Activated naive CD8-positive, alpha-beta T cell (primary cell): ENCODE measurements at regions not wholly inside any gene's neighbourhood (a gene's known extent, or its start where the extent isn't known, plus 50 kb on each side); places are given as distances from the start of the nearest gene placed in this dataset.

Experiments used
- H3K27ac Mint-ChIP-seq: one replicate; pipeline ENCODE4 v1.8.0; 2021; ENCODE audit warnings: mixed read lengths
- H3K27me3 Mint-ChIP-seq: one replicate; pipeline ENCODE4 v1.8.0; 2021; ENCODE audit warnings: mixed read lengths
- H3K36me3 Mint-ChIP-seq: one replicate; pipeline ENCODE4 v1.8.0; 2021; ENCODE audit warnings: mixed read lengths
- H3K4me1 Mint-ChIP-seq: one replicate; pipeline ENCODE4 v1.8.0; 2021; ENCODE audit warnings: low read depth, mixed read lengths
- H3K4me3 Mint-ChIP-seq: one replicate; pipeline ENCODE4 v1.8.0; 2021; ENCODE audit warnings: mild to moderate bottlenecking, mixed read lengths
- H3K9me3 Mint-ChIP-seq: one replicate; pipeline ENCODE4 v1.8.0; 2021; ENCODE audit warnings: low read depth, mixed read lengths

DNA sequence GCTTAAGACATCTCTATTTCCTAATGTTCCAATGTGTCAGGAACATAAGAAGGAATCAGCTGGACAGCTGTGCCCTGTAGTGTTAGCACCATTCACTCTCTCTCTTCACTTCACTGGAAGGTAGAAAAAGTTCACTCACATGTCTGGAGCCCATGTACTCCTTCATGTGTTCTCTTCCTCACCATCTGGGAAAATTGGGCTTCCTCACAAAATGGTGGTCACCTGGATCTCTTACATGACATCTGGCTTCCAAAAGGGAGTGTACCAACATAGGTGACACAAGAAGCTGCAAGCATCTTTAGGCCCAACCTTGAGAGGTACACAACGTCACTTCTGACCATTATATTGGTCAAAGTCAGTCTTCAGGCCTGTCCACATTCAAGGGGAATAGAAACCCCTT is 882.6 kb downstream of the LTN1 start:
- Mint-ChIP-seq H3K27me3 (no peaks in the 10 kb centered on the region), H3K27ac (no peak overlapping the region), H3K4me3 (no peak overlapping the region), H3K36me3 (no peaks in the 10 kb centered on the region), H3K4me1 (no peaks in the 10 kb centered on the region), H3K9me3 (peaks cover 3% of the 10 kb centered on the region)

DNA sequence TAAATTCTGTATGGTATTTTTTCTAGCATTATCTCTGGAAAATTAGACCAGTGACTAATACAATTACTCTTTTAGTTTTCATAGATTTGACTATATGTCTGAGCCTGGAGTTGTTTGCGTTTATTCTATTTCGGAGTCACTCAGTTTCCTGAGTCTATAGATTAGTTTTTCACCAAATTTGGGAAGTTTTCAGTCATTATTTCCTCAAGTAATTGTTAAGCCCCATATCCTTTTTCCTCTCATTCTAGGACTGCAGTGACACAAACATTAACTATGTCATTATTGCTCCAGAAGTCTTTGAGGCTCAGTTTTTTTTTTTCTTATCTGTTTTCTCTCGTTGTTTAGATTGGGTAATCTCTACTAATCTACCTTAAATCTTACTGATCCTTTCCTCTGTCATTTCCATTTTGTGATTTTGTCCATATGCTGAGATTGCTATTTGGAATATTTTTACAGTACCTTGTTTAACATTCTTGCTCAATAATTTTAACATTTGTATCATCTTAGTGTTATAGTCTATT is 886.2 kb downstream of the LTN1 start:
- Mint-ChIP-seq H3K9me3 (peaks cover 3% of the 10 kb centered on the region), H3K4me3 (no peak overlapping the region), H3K27me3 (peaks cover 1% of the 10 kb centered on the region)

DNA sequence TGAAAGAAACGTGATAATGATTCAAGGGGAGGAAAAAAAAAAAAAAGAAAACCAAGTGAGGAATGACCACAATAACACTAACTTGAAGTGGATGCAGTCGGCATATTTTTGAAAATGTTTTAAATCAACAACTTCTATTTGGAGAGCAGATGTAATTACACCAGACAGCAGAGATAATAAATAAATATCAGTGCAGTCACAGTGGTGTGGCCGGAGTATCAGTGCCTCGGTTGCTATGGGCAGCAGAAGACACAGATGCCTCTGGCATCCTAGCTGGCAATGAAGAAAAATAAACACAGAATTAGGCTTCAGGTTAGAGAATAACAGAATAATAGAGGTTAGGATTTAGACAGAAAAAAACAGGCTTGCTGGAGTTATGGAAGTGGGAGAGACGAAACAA is 888.3 kb downstream of the LTN1 start:
- Mint-ChIP-seq H3K9me3 (no peaks in the 10 kb centered on the region), H3K36me3 (no peaks in the 10 kb centered on the region), H3K4me3 (no peak overlapping the region), H3K27ac (no peak overlapping the region), H3K4me1 (no peaks in the 10 kb centered on the region), H3K27me3 (peaks cover 1% of the 10 kb centered on the region)

More for the DNA sequence above, 886.2 kb downstream of the LTN1 start:
- no peak overlapping the region for H3K27ac Mint-ChIP-seq
- H3K4me1 Mint-ChIP-seq = no peaks in the 10 kb centered on the region
- H3K36me3 Mint-ChIP-seq = no peaks in the 10 kb centered on the region

DNA sequence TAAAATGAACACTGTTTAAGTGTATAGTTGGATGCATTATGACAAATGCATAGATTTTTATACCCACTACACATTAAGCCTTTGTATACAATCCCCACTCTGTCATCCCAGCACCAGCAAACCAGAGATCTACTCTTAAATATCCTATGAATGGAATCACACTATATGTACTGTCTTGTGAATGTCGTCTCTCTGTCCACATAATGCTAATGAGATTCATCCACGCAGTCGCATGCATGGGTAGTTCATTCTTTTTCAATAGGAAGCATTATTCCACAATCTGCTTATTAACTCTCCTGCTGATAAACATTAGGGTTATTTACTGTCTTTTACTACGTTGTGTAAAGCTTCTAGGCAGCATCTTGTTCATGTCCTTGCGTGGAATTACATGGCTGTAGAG is 892.3 kb downstream of the LTN1 start:
- H3K36me3 Mint-ChIP-seq = no peaks in the 10 kb centered on the region
- H3K27me3 Mint-ChIP-seq = peaks cover 1% of the 10 kb centered on the region
- no peak overlapping the region for H3K27ac Mint-ChIP-seq
- no peak overlapping the region for H3K4me3 Mint-ChIP-seq
- no peaks in the 10 kb centered on the region for H3K4me1 Mint-ChIP-seq
- no peaks in the 10 kb centered on the region for H3K9me3 Mint-ChIP-seq

DNA sequence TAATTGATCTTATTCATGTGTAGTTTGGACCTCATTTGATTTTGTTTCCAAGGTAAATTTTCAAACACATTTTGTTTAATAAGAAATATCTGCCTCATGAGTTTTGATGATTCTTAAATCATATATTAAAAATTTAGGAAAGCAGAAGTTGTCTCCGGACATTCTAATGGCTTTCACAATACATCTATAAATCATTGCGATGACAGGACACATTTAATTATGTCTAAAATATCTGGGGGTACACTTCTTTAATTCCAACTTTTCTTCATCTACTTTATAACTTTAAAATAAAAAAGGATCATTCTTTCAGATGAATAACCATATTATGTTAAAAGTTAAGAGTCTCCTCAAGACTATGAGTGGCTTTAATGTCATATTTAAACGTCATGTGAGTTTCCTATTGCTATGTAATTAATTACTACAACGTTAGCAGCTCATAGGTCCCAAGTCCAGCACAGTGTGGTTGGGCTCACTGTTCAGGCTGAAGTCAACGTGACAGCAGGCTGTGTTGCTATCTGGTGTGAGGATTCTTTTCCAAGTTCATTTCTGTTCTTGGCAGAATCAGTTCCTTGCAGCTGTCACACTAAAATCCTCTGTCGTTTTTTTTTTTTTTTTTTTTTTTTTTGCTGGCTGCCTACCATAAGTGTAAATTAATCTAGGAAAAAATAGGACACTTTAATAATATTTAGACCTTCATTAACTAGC is 893.5 kb downstream of the LTN1 start:
- H3K4me3 Mint-ChIP-seq = no peak overlapping the region
- H3K4me1 Mint-ChIP-seq = no peaks in the 10 kb centered on the region
- H3K27ac Mint-ChIP-seq = no peak overlapping the region
- peaks cover under 1% of the 10 kb centered on the region for H3K27me3 Mint-ChIP-seq
- H3K9me3 Mint-ChIP-seq = no peaks in the 10 kb centered on the region
- no peaks in the 10 kb centered on the region for H3K36me3 Mint-ChIP-seq

DNA sequence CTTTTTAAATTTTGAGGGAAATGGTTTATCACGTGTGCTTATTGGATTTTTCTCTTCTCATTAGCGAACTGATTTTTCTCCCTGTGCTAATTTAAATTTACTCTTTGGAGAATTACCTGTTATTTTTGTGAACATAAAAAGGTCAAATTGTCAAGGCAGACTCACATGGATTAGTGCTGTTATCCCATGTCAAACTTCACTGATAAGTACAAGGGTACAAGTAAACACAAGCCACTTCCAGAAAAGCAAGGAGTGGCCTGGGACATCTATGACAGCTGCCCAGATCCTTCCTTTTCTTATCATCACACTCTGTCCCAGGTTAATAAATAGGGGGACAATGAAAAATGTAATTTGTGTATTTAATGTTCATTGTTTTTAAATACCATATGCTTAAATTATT is 901.2 kb downstream of the LTN1 start:
- Mint-ChIP-seq H3K36me3 (no peaks in the 10 kb centered on the region), H3K27ac (no peak overlapping the region), H3K27me3 (no peaks in the 10 kb centered on the region), H3K4me1 (no peaks in the 10 kb centered on the region), H3K9me3 (no peaks in the 10 kb centered on the region), H3K4me3 (no peak overlapping the region)

DNA sequence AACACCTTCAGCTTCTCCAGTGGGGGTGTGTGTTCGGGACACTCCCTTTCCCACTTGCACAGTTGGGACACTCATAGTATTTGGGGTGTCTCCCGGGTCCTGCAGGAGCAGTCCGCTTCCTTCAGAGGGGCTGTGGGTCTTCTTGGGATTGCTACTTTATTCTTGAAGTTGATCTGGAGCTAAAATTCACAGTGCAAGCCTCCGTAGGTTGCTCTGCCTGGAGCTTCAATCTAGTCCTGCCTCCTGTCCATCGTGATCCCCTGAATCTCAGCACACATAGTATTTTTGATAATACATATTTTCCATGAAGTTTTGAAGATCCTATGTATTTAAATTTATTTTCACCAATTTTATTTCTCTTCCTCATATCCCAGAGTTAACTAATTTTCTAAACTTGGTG is 902.1 kb downstream of the LTN1 start:
- Mint-ChIP-seq H3K4me1 (no peaks in the 10 kb centered on the region), H3K27ac (no peak overlapping the region), H3K36me3 (no peaks in the 10 kb centered on the region), H3K4me3 (no peak overlapping the region), H3K9me3 (no peaks in the 10 kb centered on the region), H3K27me3 (no peaks in the 10 kb centered on the region)

DNA sequence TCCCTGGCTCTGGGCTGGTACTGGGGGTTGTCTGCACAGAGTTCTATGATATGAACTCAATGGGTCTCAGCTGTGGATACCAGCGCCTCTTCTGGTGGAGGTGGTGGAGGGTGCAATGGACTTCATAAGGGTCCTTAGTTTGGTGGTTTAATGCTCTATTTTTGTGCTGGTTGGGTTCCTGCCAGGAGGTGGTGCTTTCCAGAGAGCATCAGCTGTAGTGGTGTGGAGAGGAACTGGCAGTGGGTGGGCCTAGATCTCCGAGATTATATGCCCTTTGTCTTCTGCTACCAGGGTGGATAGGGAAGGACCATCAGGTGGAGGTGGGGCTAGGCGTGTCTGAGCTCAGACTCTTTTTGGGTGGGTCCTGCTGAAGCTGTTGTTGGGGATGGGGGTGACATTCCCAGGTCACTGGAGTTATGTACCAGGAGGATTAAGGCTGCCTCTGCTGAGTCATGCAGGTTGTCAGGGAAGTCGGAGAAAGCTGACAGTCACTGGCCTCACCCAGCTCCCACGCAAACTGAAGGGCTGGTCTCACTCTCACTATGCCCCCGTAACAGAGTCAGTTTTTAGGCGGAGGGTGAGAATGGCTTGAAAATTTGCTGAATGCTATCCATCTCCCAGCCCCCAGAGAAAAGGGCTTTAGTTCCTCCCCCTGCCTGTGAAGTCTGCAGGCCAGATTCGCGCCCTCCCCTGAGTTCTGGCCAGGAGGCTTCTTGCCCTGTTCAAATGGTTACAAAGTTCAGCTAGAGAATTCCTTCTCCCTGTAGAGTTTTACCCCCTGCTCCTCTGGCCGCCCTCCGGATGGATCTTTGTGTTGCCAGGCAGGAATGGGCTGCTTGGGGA is 902.9 kb downstream of the LTN1 start:
- Mint-ChIP-seq H3K9me3 (no peaks in the 10 kb centered on the region), H3K27me3 (no peaks in the 10 kb centered on the region), H3K36me3 (no peaks in the 10 kb centered on the region), H3K27ac (no peak overlapping the region), H3K4me3 (no peak overlapping the region), H3K4me1 (no peaks in the 10 kb centered on the region)

DNA sequence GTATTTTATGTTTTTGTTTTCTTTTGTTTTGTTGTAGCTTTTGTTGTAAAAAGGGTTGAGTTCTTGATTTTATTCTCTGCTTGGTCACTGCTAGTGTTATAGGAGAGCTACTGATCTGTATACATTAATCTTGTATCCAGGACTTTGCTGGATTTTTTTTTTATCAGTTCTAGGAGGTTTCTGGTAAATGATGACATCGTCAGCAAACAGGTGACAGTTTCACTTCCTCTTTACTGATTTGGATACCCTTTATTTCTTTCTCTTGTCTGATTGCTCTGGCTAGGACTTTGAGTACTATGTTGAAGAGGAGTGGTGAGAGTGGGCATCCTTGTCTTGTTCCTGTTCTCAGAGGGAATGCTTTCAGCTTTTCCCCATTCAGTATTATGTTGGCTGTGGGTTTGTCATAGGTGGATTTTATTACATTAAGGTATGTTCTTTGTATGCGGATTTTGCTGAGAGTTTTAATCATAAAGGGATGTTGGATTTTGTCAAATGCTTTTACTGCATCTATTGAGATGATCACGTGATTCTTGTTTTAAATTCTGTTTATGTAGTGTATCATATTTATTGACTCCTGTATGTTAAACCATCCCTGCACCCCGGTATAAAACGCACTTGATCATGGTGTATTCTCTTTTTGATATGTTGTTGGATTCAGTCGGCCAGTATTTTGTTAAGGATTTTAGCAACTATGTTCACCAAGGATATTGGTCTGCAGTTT is 905.7 kb downstream of the LTN1 start:
- Mint-ChIP-seq H3K4me1 (no peaks in the 10 kb centered on the region), H3K36me3 (no peaks in the 10 kb centered on the region), H3K27ac (no peak overlapping the region), H3K27me3 (no peaks in the 10 kb centered on the region), H3K9me3 (no peaks in the 10 kb centered on the region), H3K4me3 (no peak overlapping the region)

DNA sequence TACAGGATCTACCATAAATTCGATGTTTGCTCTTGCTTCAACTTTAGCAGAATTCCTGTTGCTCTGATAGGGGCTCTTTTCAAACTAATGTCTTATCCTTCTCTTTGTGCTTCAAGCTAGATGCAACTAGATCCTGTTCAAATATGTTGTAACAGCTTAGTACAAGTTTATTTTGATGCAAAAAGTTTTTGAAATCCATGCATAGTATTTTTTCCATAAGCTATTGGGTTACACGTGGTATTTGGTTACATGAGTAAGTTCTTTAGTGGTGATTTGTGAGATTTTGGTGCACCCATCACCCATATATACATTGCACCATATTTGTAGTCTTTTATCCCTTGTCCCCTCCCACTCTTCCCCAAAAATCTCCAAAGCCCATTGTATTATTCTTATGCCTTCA is 907.7 kb downstream of the LTN1 start:
- Mint-ChIP-seq H3K9me3 (no peaks in the 10 kb centered on the region), H3K4me1 (no peaks in the 10 kb centered on the region), H3K36me3 (no peaks in the 10 kb centered on the region), H3K4me3 (no peak overlapping the region), H3K27me3 (no peaks in the 10 kb centered on the region), H3K27ac (no peak overlapping the region)

DNA sequence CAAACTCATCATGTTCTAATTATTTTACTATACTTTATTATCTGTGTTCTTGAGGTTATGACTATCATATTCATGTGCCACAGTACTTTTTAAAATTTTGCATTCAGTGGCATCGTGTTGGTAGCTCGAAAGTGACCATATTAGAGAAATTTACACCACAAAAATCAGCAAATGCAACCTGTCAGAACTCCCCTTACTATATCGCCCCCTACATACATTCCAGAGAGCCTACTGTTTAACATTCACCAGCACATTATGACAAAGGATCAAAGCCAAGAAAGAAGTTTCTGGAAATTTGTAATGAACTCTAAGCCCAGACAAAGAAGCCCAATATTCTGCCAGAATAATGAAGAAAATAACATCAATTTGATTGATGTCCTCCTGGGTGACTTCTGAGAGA is 909.3 kb downstream of the LTN1 start:
- no peak overlapping the region for H3K4me3 Mint-ChIP-seq
- H3K36me3 Mint-ChIP-seq = no peaks in the 10 kb centered on the region
- no peaks in the 10 kb centered on the region for H3K27me3 Mint-ChIP-seq
- H3K27ac Mint-ChIP-seq = no peak overlapping the region
- H3K9me3 Mint-ChIP-seq = no peaks in the 10 kb centered on the region
- H3K4me1 Mint-ChIP-seq = no peaks in the 10 kb centered on the region

DNA sequence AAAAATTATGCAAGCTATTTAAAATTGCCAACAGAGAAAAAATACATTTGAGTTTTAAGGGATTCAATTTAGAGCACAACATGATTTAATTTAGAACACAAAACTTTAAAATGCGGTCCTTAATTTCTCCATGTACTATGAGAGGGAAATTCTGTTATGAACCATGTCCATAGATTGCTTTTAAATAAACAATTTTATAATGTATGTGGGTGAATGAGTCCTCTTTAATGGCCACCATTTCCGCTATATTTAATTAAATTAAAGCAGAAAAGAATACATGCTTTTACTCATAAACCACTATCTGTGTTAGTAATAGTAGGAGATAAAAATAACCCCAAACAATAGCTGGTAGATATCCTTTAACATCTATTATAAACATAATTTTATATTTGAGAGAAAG is 914.6 kb downstream of the LTN1 start:
- Mint-ChIP-seq H3K4me3 (no peak overlapping the region), H3K9me3 (no peaks in the 10 kb centered on the region), H3K4me1 (no peaks in the 10 kb centered on the region), H3K27me3 (peaks cover 5% of the 10 kb centered on the region), H3K27ac (no peak overlapping the region), H3K36me3 (no peaks in the 10 kb centered on the region)

DNA sequence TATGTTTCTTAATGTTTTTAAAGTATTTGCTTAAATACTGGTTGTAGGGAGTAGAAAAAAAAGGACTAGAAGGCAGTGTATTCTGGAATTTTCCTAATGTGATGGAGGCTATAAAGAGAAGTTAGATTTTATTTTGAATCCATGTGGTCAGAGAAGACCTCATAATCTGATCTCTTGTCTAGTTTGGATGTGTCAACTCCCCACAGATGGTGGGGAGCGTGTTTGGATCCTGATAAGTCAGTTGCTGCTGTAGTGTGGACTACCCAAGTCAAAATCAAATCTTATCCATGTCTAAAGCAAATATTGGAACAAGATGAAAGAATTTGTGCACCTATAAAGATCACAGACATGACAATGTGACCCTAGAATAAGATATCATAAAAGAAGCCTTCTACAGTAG is 918.0 kb downstream of the LTN1 start:
- H3K4me3 Mint-ChIP-seq = no peak overlapping the region

DNA sequence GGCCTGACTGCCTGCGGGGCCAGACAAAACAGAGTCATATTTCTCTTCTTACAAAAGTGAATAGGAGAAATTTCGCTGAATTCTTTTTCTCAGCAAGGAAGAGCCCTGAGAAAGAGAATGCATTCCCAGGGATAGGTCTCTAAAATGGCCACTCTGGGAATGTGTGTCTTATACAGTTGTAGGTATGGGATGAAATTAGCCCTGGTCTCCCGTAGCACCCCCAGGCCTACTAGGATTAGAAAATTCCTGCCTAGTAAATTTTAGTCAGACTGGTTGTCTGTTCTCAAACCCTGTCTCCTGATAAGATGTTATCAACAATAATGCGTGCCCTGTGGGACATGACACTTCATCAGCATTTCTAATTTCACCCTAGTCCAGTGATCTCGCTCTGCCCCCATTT is 920.1 kb downstream of the LTN1 start:
- no peaks in the 10 kb centered on the region for H3K4me1 Mint-ChIP-seq
- peaks cover 3% of the 10 kb centered on the region for H3K9me3 Mint-ChIP-seq
- no peak overlapping the region for H3K4me3 Mint-ChIP-seq
- peaks cover 6% of the 10 kb centered on the region for H3K27me3 Mint-ChIP-seq
- H3K36me3 Mint-ChIP-seq = no peaks in the 10 kb centered on the region
- no peak overlapping the region for H3K27ac Mint-ChIP-seq

More for the DNA sequence above, 918.0 kb downstream of the LTN1 start:
- Mint-ChIP-seq H3K9me3 (peaks cover 3% of the 10 kb centered on the region), H3K27me3 (peaks cover 6% of the 10 kb centered on the region), H3K36me3 (no peaks in the 10 kb centered on the region), H3K4me1 (no peaks in the 10 kb centered on the region), H3K27ac (no peak overlapping the region)

DNA sequence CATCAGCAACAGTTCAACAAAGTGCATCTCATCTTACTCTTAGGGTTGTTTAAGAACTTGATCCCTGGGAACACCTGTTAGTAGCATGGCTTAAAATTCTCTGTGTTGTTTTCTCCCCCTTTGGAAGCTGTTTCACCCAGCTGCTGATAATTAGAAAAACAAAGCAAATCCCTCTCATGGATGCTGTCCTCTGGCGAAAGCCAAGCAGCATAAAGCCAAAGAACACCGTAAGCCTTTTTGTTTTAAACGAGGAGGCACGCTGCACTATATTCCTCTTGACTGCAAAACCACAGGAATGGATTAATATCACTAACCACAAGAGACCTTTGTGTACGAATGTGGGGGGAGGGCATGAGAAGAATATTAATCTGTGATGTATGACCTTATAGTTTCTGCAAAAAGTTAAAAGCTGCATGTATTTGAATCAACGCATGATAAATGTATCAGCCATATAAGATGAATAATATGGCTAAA is 923.2 kb downstream of the LTN1 start:
- no peak overlapping the region for H3K4me3 Mint-ChIP-seq
- H3K4me1 Mint-ChIP-seq = peaks cover 6% of the 10 kb centered on the region
- no peak overlapping the region for H3K27ac Mint-ChIP-seq
- peaks cover 4% of the 10 kb centered on the region for H3K27me3 Mint-ChIP-seq
- no peaks in the 10 kb centered on the region for H3K36me3 Mint-ChIP-seq
- peaks cover 3% of the 10 kb centered on the region for H3K9me3 Mint-ChIP-seq
